K562 (cell line): ENCODE measurements at regions not wholly inside any gene's neighbourhood (a gene's known extent, or its start where the extent isn't known, plus 50 kb on each side); places are given as distances from the start of the nearest gene placed in this dataset.

Source experiments
- ATAC-seq: fragments of 200-7000 bp; cut with Tn5 transposase; 3 replicates; pipeline ENCODE4 v1.9.1; 2020; ENCODE audit warnings: moderate library complexity
- BruUV-seq: library from RNA; stranded (reverse); fragments of 400-500 nt; replicated peaks from 2 replicates; lab custom pipeline; 2021; lab: Mats Ljungman, UMichigan
- CTCF ChIA-PET: fragments of 300-600 bp; formaldehyde crosslinking; extraction: SDS; loops from one replicate; lab custom pipeline; 2021; ENCODE audit warnings: low intra/inter-chr PET ratio; lab: Yijun Ruan, JAX
- POLR2A ChIA-PET: fragments of 300-600, 350-650 bp; sonication (Branson Sonifier 250); formaldehyde crosslinking; extraction: SDS; loops from one replicate; lab custom pipeline; 2021; ENCODE audit warnings: antibody characterized with exemption, inconsistent platforms; lab: Yijun Ruan, JAX
- DNase-seq, 4 experiments: peaks; one replicate each; pipeline versions ENCODE4 v3.0.0 to v3.0.0-alpha.2; 2011 to 2018; ENCODE audit warnings: low spot score in 3 of 4, mixed read lengths in 3 of 4; ENCODE audit errors: extremely low read depth in 1 of 4
- FAIRE-seq: peaks from 2 replicates; lab custom pipeline; 2011; peaks lifted over from hg19 to GRCh38; lab: Jason Lieb, UNC
- H2AFZ ChIP-seq: 2 replicates; pipeline ENCODE4 v1.6.0; 2011; ENCODE audit warnings: low read depth, low read length, control low read depth, inconsistent platforms
- H3K27ac ChIP-seq: fragments of 200-600 bp; 3 replicates; pipeline ENCODE4 v1.8.0; 2011; ENCODE audit warnings: low read depth, mild to moderate bottlenecking, control low read depth, inconsistent platforms, low read length, moderate library complexity, mixed read lengths; ENCODE audit errors: extremely low read depth
- H3K27me3 ChIP-seq, 2 experiments: fragments of 300-600 bp in 1 of 2; 2 replicates in 1 of 2; 3 replicates in 1 of 2; pipeline versions ENCODE4 v1.6.0 to v1.8.0; 2011; ENCODE audit warnings: inconsistent platforms in 2 of 2, low read length in 2 of 2, mild to moderate bottlenecking in 1 of 2, mixed read lengths in 1 of 2, moderate library complexity in 1 of 2; ENCODE audit not compliant: control insufficient read depth in 2 of 2, insufficient read depth in 2 of 2
- H3K36me3 ChIP-seq: fragments of 300-600 bp; 3 replicates; pipeline ENCODE4 v1.8.0; 2011; ENCODE audit warnings: mild to moderate bottlenecking, low read length, inconsistent platforms; ENCODE audit not compliant: control insufficient read depth, insufficient read depth
- H3K4me1 ChIP-seq, 2 experiments: fragments of 200-600 bp in 1 of 2; replicated peaks in 1 of 2; 2 replicates in 1 of 2; 3 replicates in 1 of 2; pipeline versions ENCODE4 v1.5.1 to v1.8.0; 2011; ENCODE audit warnings: inconsistent platforms in 2 of 2, low read length in 2 of 2, mild to moderate bottlenecking in 1 of 2, mixed read lengths in 1 of 2, moderate library complexity in 1 of 2; ENCODE audit not compliant: control insufficient read depth in 2 of 2, insufficient read depth in 2 of 2
- H3K4me2 ChIP-seq: 2 replicates; pipeline ENCODE4 v1.6.1; 2011; ENCODE audit warnings: low read length, control low read depth, inconsistent platforms, mixed read lengths; ENCODE audit not compliant: insufficient read depth
- H3K4me3 ChIP-seq: fragments of 200-600 bp; sonication (generic), shearing (Covaris generic); 2 replicates; pipeline ENCODE4 v1.5.1; 2016; ENCODE audit warnings: control low read depth, inconsistent platforms
- H3K79me2 ChIP-seq: fragments of 200-600 bp; 3 replicates; pipeline ENCODE4 v1.8.0; 2011; ENCODE audit warnings: low read length, inconsistent platforms; ENCODE audit not compliant: control insufficient read depth, insufficient read depth
- H3K9ac ChIP-seq, 2 experiments: 2 replicates each; pipeline versions ENCODE4 v1.6.0 to v1.6.1; 2011; ENCODE audit warnings: low read depth in 2 of 2, low read length in 2 of 2, control low read depth in 1 of 2, inconsistent platforms in 1 of 2, mild to moderate bottlenecking in 1 of 2, mixed read lengths in 1 of 2; ENCODE audit not compliant: insufficient read depth in 1 of 2
- H3K9me1 ChIP-seq: one replicate; pipeline ENCODE4 v1.6.0; 2011; ENCODE audit warnings: inconsistent platforms, mild to moderate bottlenecking, low read length, moderate library complexity; ENCODE audit not compliant: control insufficient read depth, insufficient read depth
- H3K9me3 ChIP-seq: replicated peaks from 2 replicates; pipeline ENCODE4 v1.5.1; 2011; ENCODE audit warnings: low read depth, low read length, inconsistent platforms; ENCODE audit not compliant: control insufficient read depth, insufficient read depth
- H4K20me1 ChIP-seq: replicated peaks from 2 replicates; pipeline ENCODE4 v1.6.1; 2011; ENCODE audit warnings: low read length, inconsistent platforms, mixed read lengths; ENCODE audit not compliant: control insufficient read depth, insufficient read depth
- CBFA2T2 ChIP-seq: fragments of 450-650 bp; conservative IDR thresholded peaks from 2 replicates; pipeline ENCODE4 v1.6.1; 2017; ENCODE audit warnings: mild to moderate bottlenecking
- HMG20A ChIP-seq: fragments of 450-650 bp; formaldehyde crosslinking; conservative IDR thresholded peaks from 2 replicates; pipeline ENCODE4 v1.4.0; 2020; ENCODE audit warnings: mild to moderate bottlenecking, mixed read lengths
- NFE2 ChIP-seq: IDR thresholded peaks from 2 replicates; pipeline ENCODE4 v1.6.1; 2014; ENCODE audit warnings: antibody characterized with exemption, low read depth
- RBM15 ChIP-seq: fragments of 200-400 bp; formaldehyde crosslinking; IDR thresholded peaks from 2 replicates; pipeline ENCODE4 v1.6.1; 2018; ENCODE audit warnings: mild to moderate bottlenecking, low read length, moderate library complexity; ENCODE audit not compliant: insufficient read depth
- RFX1 ChIP-seq: fragments of 450-650 bp; IDR thresholded peaks from 2 replicates; pipeline ENCODE4 v1.6.1; 2016; ENCODE audit warnings: mild to moderate bottlenecking, moderate library complexity
- SRSF7 ChIP-seq: fragments of 200-400 bp; formaldehyde crosslinking; optimal IDR thresholded peaks from 2 replicates; pipeline ENCODE3; 2017; ENCODE audit warnings: mild to moderate bottlenecking, low read depth, low read length
- TCFL5 ChIP-seq: fragments of 250-450 bp; sonication (Bioruptor Pico); conservative IDR thresholded peaks from 2 replicates; pipeline ENCODE4 v1.6.1; 2021; ENCODE audit warnings: mild to moderate bottlenecking, moderate library complexity, matching md5 sums
- ZNF695 ChIP-seq: fragments of 450-650 bp; formaldehyde crosslinking; IDR thresholded peaks from 2 replicates; pipeline ENCODE4 v1.4.0; 2020; ENCODE audit warnings: mild to moderate bottlenecking, moderate library complexity
- WGBS: fragments of 100-300 bp; shearing (Covaris generic); methylation state at CpG from one replicate; pipeline ENCODE4 v1.1.6; 2016; ENCODE audit warnings: low coverage, mixed read lengths; ENCODE audit not compliant: insufficient coverage; ENCODE audit errors: missing lambda C conversion rate; 5-methylcytosine and 5-hydroxymethylcytosine counted together
- in situ Hi-C: fragments of 300-500 bp; cut with MboI; formaldehyde crosslinking; loops from 4 replicates; pipeline ENCODE4 v1.15.0; 2018; ENCODE audit warnings: inconsistent platforms, mixed read lengths
- intact Hi-C: fragments of 100-400 bp; cut with micrococcal nuclease; formaldehyde crosslinking; loops from 2 replicates; pipeline ENCODE4 v1.14.2; 2022

DNA sequence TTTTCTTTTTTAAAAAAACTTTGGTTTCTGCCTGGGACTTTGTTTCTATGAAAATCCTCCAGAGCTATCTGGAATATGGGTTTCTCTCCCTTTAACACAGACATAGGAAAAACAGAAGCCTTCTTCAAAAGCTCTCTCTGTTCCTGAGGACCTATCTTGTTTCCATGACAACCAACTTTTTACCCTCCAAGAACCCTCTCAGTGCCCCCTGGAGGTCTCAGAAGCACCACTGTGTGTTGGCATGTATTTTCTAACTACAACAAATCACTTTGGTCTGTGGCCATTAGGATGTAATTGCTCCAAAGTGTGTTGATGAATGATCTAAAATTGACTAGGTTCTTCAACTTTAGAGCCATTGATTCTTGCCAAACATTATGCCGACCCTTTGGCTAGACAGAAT, 1331.6 kb downstream of the ADGRL3 start:
- Histone ChIP-seq H3K9me1 (no peaks in the 10 kb centered on the region), H3K4me1 (no peaks in the 10 kb centered on the region), H3K79me2 (no peaks in the 10 kb centered on the region), H3K4me3 (no peak overlapping the region), H3K4me2 (no peak overlapping the region), H4K20me1 (no peaks in the 10 kb centered on the region), H3K36me3 (no peaks in the 10 kb centered on the region), H3K27ac (no peak overlapping the region), H3K9me3 (no peaks in the 10 kb centered on the region), H2AFZ (no peak overlapping the region), H3K27me3 (no peaks in the 10 kb centered on the region), H3K9ac (no peak overlapping the region)
- intact Hi-C loops, result no loop called here
- 0% methylated on average over 1 of the region's 1 CpG for WGBS
- DNase-seq, result no peak
- FAIRE-seq, result no peak
- CTCF ChIA-PET, result no interaction called here
- in situ Hi-C loops, result no loop called here
- BruUV-seq, result no TSS peak
- ATAC-seq, result no peak
- peak; percentile 43 for TF ChIP-seq RFX1
- TF ChIP-seq RBM15, result no peak
- POLR2A ChIA-PET, result no interaction called here

DNA sequence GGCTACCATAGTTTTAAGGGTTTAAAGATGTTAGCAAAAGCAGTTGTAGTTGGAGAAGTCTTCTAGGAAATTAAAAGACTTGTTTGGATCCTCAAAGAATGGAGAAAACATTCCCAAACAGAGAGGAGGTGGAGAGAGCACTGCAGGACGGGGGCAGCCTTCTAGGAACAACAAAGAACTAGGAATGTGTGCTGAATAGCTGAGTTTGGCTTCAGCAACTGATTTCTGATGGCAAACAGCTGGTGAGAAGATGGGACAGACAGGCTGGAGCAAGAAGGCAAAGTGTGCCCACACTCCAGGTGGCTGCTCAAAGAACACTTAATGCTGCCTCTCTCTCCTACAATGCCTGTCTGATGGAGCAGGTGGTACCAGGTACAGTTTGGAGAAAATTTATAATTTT, 1331.1 kb downstream of the ADGRL3 start:
- no peak for DNase-seq
- H3K79me2 ChIP-seq, result no peaks in the 10 kb centered on the region
- no TSS peak for BruUV-seq
- CTCF ChIA-PET, result no interaction called here
- no peak for TF ChIP-seq HMG20A (CRISPR knock-in tag)
- TF ChIP-seq CBFA2T2, result no peak
- no peak for TF ChIP-seq SRSF7
- TF ChIP-seq TCFL5 (CRISPR knock-in tag), result no peak
- no peak for TF ChIP-seq ZNF695 (CRISPR knock-in tag)
- TF ChIP-seq NFE2, result no peak
- WGBS, result 0% methylated on average over 1 of the region's 1 CpG
- FAIRE-seq, result no peak
- H3K4me2 ChIP-seq, result no peak overlapping the region
- no peak overlapping the region for H3K27ac ChIP-seq
- no peak overlapping the region for H2AFZ ChIP-seq
- no peaks in the 10 kb centered on the region for H3K27me3 ChIP-seq
- no peak for ATAC-seq
- H3K4me1 ChIP-seq, result no peaks in the 10 kb centered on the region
- intact Hi-C loops (no loop called here), in situ Hi-C loops (no loop called here)
- no peaks in the 10 kb centered on the region for H3K36me3 ChIP-seq
- no peak overlapping the region for H3K9ac ChIP-seq
- no peaks in the 10 kb centered on the region for H3K9me1 ChIP-seq
- POLR2A ChIA-PET, result no interaction called here
- H3K9me3 ChIP-seq, result no peaks in the 10 kb centered on the region
- no peaks in the 10 kb centered on the region for H4K20me1 ChIP-seq
- no peak overlapping the region for H3K4me3 ChIP-seq
